BE2C (cell line): ENCODE measurements at regions not wholly inside any gene's neighbourhood (a gene's known extent, or its start where the extent isn't known, plus 50 kb on each side); places are given as distances from the start of the nearest gene placed in this dataset.

Source experiments
- DNase-seq: peaks from one replicate; pipeline ENCODE4 v3.0.0-alpha.2; 2020
- H3K27me3 ChIP-seq: fragments of 250-450 bp; sonication (Bioruptor Pico); 2 replicates; pipeline ENCODE4 v1.5.1; 2020; ENCODE audit warnings: mild to moderate bottlenecking
- H3K36me3 ChIP-seq: fragments of 250-450 bp; sonication (Bioruptor Pico); 2 replicates; pipeline ENCODE4 v1.5.1; 2020; ENCODE audit warnings: mild to moderate bottlenecking
- H3K4me1 ChIP-seq: fragments of 250-450 bp; sonication (Bioruptor Pico); 2 replicates; pipeline ENCODE4 v1.5.1; 2020
- H3K4me3 ChIP-seq: 2 replicates; pipeline ENCODE4 v1.5.1; 2011; ENCODE audit warnings: low read depth, low read length
- H3K9me3 ChIP-seq: fragments of 250-450 bp; sonication (Bioruptor Pico); 2 replicates; pipeline ENCODE4 v1.5.1; 2020
- CTCF ChIP-seq: IDR thresholded peaks from 2 replicates; pipeline ENCODE4 v1.5.1; 2012; ENCODE audit warnings: mild to moderate bottlenecking, low read depth, low read length

GRCh38 chr1:30819244-30819571 lies 61.6 kb upstream of the LAPTM5 start:
- no peak for TF ChIP-seq CTCF
- no peaks in the 10 kb centered on the region for H3K27me3 ChIP-seq
- no peaks in the 10 kb centered on the region for H3K36me3 ChIP-seq

GRCh38 chr1:30818568-30819243 lies 61.1 kb upstream of the LAPTM5 start:
- no peak for DNase-seq
- Histone ChIP-seq H3K4me1 (peaks cover 7% of the 10 kb centered on the region), H3K4me3 (no peak overlapping the region), H3K36me3 (no peaks in the 10 kb centered on the region), H3K9me3 (no peaks in the 10 kb centered on the region), H3K27me3 (no peaks in the 10 kb centered on the region)
- no peak for TF ChIP-seq CTCF

More at GRCh38 chr1:30819244-30819571, 61.6 kb upstream of the LAPTM5 start:
- no peak for DNase-seq
- no peak overlapping the region for H3K4me3 ChIP-seq
- H3K9me3 ChIP-seq: no peaks in the 10 kb centered on the region
- H3K4me1 ChIP-seq: peaks cover 8% of the 10 kb centered on the region

GRCh38 chr1:30817548-30817947 lies 60.0 kb upstream of the LAPTM5 start:
- Histone ChIP-seq H3K27me3 (no peaks in the 10 kb centered on the region), H3K9me3 (no peaks in the 10 kb centered on the region), H3K36me3 (no peaks in the 10 kb centered on the region), H3K4me1 (peaks cover 3% of the 10 kb centered on the region; the same call in 1 of the 2 replicates), H3K4me3 (no peak overlapping the region)
- DNase-seq: no peak
- TF ChIP-seq CTCF: no peak

- DNase-seq: no peak
- TF ChIP-seq CTCF: no peak
- Histone ChIP-seq H3K27me3 (no peaks in the 10 kb centered on the region), H3K36me3 (no peaks in the 10 kb centered on the region), H3K4me1 (peaks cover 3% of the 10 kb centered on the region; the same call in 1 of the 2 replicates), H3K9me3 (no peaks in the 10 kb centered on the region), H3K4me3 (no peak overlapping the region)
Measured at GRCh38 chr1:30817077-30817438, 59.5 kb upstream of the LAPTM5 start.

- peak; percentile 69 for DNase-seq
- TF ChIP-seq CTCF: no peak
- Histone ChIP-seq H3K36me3 (no peaks in the 10 kb centered on the region), H3K4me3 (peak overlapping the region; percentile 26), H3K27me3 (no peaks in the 10 kb centered on the region), H3K9me3 (no peaks in the 10 kb centered on the region), H3K4me1 (peaks cover 3% of the 10 kb centered on the region; the same call in 1 of the 2 replicates)
Measured at GRCh38 chr1:30816211-30817076, 58.9 kb upstream of the LAPTM5 start.

GRCh38 chr1:30815556-30815955 lies 58.0 kb upstream of the LAPTM5 start:
- TF ChIP-seq CTCF: no peak
- no peaks in the 10 kb centered on the region for H3K9me3 ChIP-seq
- H3K36me3 ChIP-seq: no peaks in the 10 kb centered on the region
- H3K4me3 ChIP-seq: no peak overlapping the region
- H3K4me1 ChIP-seq: peaks cover 3% of the 10 kb centered on the region; the same call in 1 of the 2 replicates
- DNase-seq: no peak
- H3K27me3 ChIP-seq: no peaks in the 10 kb centered on the region
